ENCODE measurements at regions not wholly inside any gene's neighbourhood (a gene's known extent, or its start where the extent isn't known, plus 50 kb on each side); places are given as distances from the start of the nearest gene placed in this dataset.

DNA sequence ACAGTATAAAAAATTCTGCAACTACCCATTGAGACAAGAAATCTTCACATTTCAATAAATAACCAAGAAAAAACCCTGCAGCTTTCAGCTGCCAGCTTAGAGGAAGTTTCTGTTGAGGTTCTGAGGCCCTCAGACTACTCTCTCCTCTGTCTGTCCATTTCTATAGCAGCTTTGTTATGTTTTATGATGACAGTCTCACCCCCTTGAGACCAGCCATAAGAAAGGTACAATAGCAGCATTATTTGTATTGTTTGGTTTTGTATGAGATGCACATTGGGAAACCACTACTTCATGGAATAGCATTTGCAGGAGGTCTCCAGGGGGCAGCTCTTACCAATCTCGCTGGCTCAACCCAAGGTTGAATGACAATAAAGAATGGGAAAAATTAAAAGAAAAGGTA is 334.6 kb upstream of the VRK2 start:
- no peak for DNase-seq (ENCODE audit: low spot score)

DNA sequence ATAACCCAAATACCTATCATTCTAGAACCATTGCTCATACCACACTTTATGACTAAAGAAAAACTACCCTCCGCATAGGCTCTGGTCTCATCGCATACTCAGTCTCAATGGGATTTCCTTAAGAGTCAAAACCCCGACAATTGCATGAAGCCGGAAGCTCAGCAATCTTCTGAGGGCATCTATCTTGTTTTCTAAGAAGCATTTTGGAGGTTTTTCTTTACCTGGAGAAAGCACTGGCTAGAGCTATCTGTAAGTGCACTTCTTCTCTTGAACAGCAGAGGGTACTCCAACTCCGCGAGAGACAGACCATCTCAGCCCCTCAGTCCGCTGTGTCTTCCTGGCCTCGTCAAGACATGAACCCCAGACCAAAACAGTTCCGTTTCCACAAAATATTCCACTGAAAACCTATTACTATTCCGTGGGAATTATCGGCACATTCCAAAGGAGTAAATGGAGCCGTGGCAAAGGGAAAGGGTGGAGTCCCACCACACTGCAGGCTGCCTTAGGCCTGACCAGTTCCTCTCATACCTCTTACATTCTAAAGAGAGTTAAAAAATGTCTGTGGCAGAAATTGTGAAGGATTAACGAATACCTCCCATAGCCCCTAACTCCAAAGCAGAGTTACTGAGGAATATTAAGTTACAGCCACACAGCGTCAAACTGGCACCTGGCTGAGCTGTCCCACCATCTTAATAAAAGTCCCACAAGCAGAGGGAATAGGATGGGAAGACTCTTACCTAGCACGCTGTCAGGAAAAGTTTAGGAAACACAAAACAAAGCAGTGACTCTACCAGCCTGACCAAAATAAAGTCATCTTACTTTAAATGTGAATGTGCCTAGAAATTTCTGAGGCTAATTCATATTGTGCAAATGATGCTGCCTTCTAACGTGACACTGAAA is 325.6 kb upstream of the VRK2 start:
- DNase-seq (ENCODE audit: low spot score), result peak; percentile 20

DNA sequence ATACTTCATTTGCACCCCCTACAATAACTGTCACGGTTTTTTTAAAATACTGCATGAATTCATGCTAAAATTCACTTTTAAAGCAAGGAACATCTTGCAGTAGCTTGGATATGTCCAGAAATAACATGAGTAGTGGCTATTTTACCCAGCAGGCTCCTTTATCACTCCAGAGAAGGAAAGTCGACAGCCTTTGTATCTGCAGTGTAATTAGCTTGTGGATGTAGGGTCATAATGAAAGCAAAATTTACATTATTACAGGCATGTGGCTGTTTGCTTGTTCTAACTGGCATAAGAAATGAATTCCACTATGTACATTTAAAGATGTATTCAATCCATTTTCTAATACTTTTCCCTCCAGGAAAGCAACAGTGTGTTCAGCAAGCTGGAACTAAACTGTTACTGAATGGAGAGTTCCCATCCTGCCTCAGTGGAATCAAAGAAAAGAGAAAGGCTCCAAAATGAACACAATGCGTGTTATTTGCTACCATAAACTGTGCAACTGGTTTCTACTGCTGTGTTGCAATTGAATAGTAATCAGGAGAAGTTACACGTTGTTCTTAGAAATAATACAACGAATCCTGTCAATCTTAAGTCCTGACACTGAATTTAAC is 321.2 kb upstream of the VRK2 start:
- DNase-seq (ENCODE audit: low spot score), result no peak

DNA sequence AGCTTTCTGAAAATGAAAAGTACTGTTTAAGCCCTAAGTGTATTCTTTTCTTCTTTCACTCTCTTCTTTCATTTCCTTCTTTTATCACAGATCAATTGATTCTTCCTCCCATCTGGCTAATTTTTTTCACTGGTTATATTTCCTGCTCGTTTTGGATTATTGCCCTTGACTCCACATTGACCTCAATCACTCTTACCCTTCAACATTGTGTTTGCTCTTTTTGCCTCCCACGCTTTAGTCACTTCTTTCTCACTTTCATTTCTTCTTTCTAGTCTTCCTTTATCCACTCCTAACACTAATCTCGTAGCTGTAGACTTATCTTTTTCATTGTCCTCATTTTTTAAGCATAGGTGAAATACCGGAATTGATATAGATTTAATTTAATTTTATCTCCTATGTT is 320.3 kb upstream of the VRK2 start:
- DNase-seq (ENCODE audit: low spot score), result no peak

DNA sequence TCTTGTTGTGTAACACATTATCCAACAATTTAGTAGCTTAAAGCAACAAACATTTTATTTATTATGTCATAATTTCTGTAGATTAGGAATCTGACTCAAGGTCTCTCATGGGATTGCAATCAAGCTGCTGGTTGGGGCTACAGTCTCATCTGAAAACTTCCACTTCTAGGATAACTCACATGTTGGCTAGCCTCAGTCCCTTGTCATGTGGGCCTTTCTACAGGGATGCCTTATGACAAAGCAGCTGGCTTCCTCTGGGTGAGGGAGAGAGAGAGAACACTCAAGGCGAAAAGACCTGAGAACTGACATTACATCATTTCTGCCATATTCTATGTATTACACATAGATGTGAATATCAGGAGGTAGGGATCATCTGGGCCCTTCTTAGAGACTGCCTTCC is 317.9 kb upstream of the VRK2 start:
- DNase-seq (ENCODE audit: low spot score), result no peak

DNA sequence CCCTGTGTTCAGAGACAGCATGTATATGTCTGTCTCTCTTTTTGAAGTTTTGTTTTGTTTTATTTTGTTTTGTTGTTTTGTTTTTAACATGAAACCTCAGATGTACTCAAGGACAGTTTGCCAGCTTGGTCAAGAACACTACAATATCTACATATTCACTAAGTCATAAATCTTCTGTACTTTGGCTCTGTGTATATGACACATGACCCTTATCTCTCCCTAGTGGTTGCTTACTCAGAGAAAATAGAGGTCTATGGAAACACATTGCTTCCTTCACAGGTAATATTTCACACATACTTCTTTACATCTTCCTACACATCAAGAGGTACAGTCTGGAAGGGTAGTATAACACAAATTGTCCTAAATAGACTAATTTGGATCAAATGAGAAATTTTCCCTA is 312.6 kb upstream of the VRK2 start:
- DNase-seq (ENCODE audit: low spot score), result no peak

DNA sequence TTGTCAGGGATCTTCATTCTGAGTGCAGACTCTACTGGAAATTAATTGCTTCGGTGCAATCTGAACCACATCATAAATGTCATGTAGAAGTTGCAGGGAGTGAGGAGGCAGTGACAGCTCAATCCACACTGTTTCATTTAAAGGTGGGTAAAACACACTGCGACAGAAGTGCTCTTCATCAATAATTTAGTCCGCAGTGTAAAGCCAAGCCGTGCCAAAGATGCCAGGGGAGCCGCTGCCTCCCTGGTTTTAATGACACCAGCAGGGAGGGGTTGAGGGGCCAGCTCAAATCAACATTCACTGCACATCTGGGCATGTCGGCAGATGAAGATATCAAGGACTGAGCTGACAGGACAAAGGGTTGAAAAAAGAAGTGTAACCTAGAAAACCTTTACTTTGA is 305.7 kb upstream of the VRK2 start:
- DNase-seq (ENCODE audit: low spot score), result no peak

DNA sequence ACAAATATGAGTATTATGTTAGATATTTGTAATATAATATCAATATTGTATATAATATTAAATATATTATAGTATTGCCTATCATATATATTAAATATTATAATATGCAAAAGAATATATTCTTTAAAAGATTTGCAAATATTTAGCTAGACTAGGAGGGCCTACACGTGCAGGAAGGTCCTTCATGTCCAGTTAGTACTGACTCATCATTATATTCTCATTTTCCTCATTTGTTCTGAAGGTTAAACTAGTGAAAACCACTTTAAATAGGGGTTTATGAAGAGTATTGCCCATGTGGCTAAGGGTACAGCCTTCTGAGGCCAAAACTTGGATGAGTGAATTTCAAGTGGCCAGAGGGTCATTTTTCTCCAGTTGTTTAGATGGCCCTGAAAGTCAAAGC is 293.0 kb upstream of the VRK2 start:
- DNase-seq (ENCODE audit: low spot score), result no peak

DNA sequence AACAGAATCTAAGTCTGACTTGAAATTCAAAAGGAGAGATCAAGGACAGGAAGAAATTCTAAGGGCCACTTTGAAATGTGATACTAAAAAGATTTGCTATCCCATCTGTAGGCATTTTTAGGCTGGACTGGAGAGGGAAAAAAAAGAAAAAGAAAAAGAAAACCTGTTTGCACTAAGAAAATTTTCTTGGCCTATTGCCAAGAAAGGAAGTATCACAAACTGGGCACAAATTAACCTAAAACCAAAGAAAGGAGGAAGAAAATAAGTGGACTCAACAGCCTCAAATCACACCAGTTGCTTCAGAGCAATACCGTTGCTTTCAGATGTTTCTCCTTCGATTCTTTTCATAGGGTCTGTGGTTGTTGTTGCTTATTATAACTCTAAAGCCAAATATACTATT is 287.9 kb upstream of the VRK2 start:
- no peak for DNase-seq (ENCODE audit: low spot score)

DNA sequence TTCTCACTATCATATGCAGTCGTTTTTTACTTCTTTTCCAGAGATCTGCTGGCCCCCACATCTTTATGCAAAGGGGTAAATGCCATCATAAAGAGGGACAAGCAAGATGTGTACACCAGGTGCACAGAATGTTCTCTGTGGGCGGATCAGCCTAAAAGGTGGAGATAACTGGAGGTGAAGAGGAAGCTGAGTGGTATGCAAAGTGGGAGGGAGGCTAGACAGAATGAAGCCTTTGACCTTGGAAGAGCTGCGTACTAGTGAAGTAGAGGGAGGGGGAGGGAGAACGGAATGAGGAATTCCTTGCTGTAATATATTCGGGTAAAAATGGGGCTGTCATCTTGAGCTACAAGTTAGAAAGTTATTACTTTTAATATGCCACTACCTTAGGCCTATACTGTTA is 287.5 kb upstream of the VRK2 start:
- DNase-seq (ENCODE audit: low spot score), result no peak

DNA sequence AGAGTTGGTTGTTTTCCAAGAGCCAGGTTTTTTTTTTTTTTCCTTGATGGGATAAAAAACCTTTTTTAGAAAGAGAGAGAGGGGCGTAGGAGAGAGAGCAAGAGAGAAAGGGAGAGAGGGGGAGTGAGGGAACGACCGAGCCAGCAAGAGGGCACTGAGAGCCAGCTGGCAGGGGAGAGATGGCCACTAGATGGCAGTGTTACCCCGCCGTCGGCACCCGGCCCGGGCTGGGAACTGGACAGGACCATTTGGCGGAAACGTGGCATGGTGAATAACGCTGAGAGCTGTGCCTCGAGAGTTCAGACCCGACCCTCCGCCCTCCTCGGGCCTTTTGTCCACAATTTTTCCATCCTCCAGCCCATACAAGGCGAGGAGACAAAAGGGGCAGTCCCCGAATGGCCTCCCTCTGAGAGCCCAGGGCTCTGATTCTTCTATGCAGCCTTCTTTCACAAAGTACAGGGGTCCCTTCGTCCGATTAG is 286.7 kb upstream of the VRK2 start:
- peak; percentile 39 for DNase-seq (ENCODE audit: low spot score)

DNA sequence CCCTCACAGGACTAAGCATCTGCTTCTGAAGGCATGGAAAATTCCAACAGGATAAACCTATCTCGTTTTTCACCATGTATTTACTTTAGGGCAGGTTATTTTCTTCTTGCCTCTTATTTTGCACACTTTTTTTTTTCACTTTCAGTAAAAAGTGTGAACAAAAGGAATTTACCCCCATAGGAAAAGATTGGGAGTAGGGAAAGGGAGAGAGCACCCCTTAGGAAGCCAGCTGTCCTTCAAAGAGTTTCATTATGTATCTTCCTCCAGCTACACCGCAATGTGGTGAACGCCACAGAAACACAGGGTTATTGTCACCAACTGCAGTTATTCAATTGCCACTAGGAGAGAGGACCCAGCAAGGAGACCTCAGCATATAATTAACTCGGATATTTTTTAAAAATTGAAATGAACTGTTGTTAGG is 286.2 kb upstream of the VRK2 start:
- DNase-seq (ENCODE audit: low spot score), result peak; percentile 4

DNA sequence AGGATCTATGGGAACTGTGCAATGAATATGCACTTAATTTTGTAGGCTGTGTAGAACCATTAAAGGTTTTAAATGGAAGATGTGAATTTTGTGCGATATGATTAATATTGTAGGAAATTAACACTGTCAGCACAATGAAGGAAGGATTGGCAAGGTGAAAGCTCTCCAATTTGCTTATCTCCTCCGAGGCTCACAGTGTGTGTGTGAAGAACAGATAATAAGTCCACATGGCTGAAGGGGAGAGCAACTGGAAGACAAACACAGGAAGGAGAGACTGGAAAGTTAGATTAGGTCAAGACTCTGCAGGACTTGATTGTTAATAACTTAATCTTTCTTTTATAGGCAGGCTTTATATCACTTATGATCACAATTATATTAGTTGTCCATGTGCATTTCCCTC is 269.7 kb upstream of the VRK2 start:
- no peak for DNase-seq (ENCODE audit: low spot score)

DNA sequence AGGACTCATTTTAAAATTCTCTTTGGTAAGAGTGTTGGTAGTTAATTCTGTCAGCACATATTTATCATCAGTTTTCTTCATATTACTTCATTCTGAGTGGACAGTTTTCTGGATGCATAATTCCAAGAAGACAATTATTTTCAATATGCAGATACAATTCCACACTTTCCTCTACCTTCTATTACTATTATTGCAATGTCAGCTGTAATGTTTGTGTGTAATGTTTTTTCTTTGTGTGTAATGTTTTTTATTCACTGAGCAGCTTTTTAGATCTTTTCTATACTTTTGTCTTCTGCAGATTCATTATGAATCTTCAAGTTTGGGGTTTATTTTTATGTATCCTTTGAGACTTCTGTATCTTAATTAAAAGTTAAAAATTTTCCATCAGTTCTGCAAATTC is 264.0 kb upstream of the VRK2 start:
- DNase-seq (ENCODE audit: low spot score), result no peak

DNA sequence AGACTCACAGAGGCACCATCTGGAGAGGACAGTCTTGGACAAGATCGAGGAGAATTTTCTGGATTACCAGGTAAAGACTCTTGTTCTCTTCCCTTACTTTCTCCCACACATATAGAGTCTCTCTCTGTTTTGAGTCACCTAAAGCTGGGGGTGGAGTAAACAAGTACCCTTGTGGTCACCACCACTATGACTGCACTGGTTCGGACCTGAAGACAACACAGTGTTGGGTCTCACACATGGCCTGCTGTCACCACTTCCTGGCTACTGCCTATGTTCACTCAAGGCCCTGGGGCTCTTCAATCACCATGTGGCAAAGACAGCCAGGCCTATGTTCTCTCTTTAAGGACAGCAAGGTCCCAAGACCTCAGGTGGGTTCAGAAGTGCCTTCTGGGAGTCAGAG is 253.3 kb upstream of the VRK2 start:
- DNase-seq (ENCODE audit: low spot score), result no peak

DNA sequence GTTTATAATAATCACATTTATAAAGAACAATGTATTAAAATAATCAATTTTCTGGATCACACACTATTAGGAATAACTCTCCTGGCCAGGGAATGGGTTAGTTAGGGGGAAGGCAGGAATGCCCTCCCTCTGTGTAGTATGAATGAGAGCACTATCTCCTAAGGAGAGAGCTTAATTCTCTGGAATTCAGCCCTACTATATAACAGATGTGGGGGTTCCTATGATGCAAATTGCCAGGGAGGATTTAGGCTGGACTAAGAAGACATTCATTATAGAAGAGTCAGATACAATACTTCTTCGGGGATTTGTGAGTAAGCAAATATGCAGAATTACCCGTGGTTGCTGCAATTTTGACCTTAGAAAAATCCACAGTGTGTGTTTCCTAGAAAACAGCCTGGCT is 250.1 kb upstream of the VRK2 start:
- no peak for DNase-seq (ENCODE audit: low spot score)

DNA sequence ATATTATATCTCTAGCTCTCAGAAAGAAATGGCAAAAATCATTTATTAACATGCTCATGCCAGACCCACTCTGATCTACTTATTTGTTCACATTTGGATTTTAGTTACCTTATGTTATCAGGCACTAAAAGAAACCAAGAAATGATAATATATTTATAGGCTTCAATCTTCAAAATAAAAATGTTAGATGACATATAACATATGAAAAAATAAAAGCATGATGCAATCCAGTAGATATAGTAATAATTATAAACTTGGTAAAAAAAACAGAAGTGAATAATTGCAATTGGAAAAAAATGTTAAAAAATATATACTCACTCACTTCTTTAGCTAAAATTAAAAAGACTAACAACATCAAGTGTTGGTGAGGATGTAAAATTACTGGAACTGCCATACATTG is 248.3 kb upstream of the VRK2 start:
- DNase-seq (ENCODE audit: low spot score), result no peak

DNA sequence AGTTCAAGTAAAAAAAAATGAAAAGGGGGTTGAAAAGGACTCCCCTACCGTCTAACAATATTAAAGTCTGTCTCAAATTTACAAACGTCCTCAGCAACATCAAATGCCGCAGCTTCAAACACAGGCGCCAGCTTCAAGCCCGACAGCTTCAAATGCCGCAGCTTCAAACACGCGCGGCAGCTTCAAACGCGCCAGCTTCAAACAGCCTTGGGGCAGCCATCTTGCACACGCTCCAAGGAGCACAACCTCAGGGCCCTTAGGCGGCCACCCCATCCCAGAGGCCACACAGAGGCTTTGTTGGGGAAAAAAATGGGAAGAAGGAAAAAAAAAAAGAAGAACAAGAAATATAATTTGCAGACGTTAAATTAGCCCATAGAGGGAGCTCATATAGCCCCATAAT is 244.4 kb upstream of the VRK2 start:
- no peak for DNase-seq (ENCODE audit: low spot score)

DNA sequence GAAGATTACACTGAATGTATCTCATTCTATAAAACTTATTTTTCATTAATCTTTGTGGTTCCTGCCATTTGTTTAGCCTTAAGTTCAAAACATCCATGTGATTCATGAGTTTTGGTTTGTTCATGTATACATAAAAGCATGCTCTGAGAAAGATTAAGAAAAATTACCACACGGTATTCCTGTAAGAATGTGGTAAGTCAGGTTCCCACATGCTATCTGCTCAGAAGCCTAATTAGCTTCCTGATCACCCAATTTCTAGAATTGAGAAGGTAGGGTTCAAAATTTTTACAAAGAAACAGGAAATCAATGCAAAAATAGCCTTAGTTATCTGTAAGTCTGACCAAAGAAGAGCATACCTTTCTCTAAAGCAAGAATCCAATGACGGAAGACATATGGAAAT is 241.6 kb upstream of the VRK2 start:
- no peak for DNase-seq (ENCODE audit: low spot score)

DNA sequence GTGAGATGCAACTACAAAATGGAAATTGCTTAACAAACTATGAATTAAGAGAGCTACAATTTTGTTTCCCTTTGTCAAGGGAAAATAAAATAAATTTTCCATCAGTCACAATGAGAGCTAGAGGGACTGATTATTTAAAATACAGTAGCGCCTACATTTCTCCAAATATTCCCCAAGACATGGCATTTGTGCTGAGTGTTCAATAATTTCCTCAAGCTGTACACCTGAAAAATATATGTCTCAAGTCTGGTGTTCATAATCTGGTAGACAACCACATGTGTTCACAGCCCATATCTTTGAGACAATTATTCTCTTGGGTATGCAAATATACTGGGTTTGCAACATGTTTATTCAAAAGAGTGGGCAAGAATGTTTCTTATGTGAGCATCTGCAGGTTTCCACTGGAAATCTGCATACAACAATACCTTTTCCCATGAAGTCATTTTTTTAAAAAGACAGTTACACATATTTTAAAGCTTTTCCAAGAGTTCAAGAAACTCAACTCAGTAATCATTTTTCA is 240.1 kb upstream of the VRK2 start:
- DNase-seq (ENCODE audit: low spot score), result no peak

DNA sequence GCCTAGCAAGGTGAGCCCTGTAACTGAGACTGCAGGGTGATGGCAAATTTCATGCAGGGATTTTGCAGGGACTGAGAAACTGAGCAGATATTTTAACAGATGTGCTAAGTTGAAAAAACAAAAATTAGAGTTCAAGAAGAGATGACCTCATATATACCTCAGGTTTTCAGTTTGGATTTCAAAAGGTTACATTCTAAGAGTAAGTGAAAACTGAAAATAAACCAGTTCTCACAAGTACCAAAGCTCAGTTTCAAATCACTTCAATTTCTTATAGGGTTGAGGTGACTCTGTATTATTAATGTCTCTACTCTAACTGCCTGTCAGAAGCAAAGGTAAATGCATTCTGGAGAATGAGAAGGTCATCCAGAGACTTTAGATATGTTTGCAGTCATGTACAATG is 237.4 kb upstream of the VRK2 start:
- no peak for DNase-seq (ENCODE audit: low spot score)

DNA sequence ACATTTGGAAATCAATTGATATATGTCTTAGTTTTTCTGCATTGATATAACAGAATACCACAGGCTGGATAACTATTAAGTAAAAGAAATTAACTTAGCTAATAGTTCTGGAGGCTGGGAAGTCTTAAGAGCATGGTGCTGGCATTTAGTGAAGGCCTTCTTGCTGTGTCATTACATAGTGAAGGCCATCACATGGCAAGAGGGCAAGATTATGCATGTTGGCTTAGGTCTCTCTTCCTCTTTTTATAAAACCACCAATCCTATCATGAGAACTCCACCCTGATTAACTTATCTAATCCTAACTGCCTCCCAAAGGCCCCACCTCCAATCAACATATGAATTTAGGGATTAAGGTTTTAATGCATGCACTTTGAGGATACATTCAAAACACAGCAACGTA is 225.5 kb upstream of the VRK2 start:
- DNase-seq (ENCODE audit: low spot score), result no peak

DNA sequence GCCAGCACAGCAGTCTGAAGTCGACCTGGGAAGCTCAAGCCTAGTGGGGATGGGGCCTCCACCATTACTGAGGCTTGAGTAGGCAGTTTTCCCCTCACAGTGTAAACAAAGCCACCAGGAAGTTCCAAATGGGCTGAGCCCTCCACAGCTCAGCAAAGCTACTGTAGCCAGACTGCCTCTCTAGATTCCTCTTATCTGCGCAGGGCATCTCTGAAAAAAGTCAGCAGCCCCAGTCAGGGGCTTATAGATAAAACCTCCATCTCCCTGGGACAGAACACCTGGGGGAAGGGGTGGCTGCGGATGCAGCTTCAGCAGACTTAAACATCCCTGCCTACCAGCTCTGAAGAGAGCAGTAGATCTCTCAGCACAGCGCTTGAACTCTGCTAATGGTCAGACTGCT is 218.4 kb upstream of the VRK2 start:
- no peak for DNase-seq (ENCODE audit: low spot score)

DNA sequence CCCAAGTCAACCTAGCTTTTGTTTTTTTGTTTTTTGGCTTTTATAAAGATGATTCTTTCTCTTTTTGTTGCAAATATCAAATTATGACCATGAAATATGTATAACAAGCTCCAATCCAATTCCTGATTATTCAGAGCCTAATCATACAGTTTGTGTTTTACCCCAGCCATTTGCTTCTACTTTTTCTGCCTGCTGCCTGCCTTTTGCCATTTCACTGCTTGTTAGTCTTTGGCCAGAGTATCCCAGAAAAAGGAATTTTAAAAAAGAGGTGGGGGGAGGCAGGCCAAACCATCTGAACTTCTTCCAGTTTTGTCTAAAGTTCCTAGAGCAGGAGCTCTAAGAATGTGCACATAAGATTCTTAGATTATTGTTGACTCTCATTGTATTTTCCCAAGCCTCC is 211.9 kb upstream of the VRK2 start:
- DNase-seq (ENCODE audit: low spot score), result no peak

Measured in HuH-7.5 (cell line).